ENCODE measurements at regions not wholly inside any gene's neighbourhood (a gene's known extent, or its start where the extent isn't known, plus 50 kb on each side); places are given as distances from the start of the nearest gene placed in this dataset.

GRCh38 chr4:23648854-23649596 is 240.8 kb downstream of the PPARGC1A start:
- TF ChIP-seq, protein P1, sequence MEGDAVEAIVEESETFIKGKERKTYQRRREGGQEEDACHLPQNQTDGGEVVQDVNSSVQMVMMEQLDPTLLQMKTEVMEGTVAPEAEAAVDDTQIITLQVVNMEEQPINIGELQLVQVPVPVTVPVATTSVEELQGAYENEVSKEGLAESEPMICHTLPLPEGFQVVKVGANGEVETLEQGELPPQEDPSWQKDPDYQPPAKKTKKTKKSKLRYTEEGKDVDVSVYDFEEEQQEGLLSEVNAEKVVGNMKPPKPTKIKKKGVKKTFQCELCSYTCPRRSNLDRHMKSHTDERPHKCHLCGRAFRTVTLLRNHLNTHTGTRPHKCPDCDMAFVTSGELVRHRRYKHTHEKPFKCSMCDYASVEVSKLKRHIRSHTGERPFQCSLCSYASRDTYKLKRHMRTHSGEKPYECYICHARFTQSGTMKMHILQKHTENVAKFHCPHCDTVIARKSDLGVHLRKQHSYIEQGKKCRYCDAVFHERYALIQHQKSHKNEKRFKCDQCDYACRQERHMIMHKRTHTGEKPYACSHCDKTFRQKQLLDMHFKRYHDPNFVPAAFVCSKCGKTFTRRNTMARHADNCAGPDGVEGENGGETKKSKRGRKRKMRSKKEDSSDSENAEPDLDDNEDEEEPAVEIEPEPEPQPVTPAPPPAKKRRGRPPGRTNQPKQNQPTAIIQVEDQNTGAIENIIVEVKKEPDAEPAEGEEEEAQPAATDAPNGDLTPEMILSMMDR (conservative IDR thresholded peaks at IDR 0.05; ENCODE audit: low read length): no peak
- TF ChIP-seq EZH2phosphoT487 (IDR thresholded peaks at IDR 0.05; ENCODE audit: borderline replicate concordance): no peak
